DMS53 treated with DMSO at 0.1 percent for 48 hours (cell line): ENCODE measurements at regions not wholly inside any gene's neighbourhood (a gene's known extent, or its start where the extent isn't known, plus 50 kb on each side); places are given as distances from the start of the nearest gene placed in this dataset.

Experiments
- DNase-seq: peaks from one replicate; lab custom pipeline; 2025; ENCODE audit not compliant: unreplicated experiment; lab: John Stamatoyannopoulos, UW

GRCh38 chr7:124515106-124515830, 250.3 kb downstream of the GPR37 start:
- no peak for DNase-seq

DNA sequence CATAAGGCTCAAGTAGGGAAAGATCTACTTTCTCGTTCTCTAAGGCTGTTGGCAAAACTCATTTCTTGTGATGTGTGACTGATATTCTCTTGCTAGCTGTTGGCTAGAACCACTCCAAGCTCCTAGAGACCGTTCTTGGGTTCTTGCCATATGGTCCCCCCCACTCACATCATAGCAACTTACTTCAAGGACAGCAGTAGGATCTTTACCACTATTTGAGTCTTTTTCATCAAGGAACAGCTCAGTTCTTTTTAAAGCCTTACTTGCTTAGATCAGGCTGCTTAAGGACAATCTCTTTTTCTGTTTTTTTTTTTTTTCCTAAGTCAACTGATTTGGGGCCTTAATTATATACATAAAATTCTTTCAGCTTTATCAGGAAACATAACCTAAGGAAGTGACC, 251.1 kb downstream of the GPR37 start:
- DNase-seq: no peak

- peak; percentile 92 for DNase-seq
Observed at GRCh38 chr7:124497176-124497575, 268.4 kb downstream of the GPR37 start.

- DNase-seq: peak; percentile 95
Observed at GRCh38 chr7:124489925-124490324, 275.7 kb downstream of the GPR37 start.

DNA sequence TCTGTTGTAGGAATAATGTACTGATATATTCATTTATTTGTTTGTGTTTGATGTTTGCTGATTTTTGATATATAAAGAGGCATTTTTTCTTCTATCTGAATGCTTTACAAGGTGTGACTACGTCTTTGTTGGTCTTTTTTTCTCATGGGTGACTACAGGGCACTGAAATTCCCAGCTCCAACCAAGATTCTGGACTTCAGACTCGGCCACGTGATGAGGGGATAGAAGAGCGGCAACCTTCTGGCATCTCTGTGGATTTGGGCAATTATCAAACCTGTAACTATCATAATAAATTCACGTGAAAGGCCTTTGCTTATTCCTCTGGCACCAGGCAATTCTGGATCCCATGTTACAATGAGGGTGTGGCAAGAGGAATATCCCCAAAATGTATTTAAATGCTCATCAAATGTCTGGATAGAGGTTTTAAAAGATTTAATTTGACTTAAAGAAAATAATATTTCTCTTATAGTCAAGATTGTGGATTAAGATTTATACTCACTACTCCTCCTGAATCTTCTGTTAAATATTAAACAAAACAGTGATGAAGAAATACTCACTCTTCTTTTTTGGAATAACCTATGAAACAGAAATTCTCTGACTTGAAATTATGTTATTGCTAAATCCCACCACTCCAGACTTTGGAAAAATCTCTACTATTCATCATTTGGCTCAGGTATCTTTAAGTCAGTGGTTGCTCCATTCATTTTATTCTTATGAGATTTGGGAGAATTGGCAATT, 276.3 kb downstream of the GPR37 start:
- peak; percentile 53 for DNase-seq

DNA sequence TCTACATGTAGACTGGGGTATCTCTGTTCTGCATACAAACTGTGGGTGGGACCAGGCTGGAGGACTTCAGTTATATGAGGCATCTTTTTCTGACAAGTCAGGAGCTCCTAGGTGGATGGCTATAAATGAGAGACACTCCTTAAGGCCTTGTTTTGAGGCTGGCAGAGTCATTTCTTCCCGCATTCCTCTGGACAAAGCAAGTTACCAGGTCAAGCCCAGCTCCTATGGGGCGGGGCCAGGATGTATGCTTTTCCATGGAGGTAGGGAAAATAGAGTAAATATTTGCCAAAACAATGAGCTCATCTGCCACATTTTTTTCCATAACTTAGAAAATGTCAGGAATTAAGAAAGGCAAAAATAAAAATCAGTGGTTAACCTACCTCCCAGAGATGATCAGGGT, 283.4 kb downstream of the GPR37 start:
- no peak for DNase-seq

GRCh38 chr7:124480821-124481290, 284.7 kb downstream of the GPR37 start:
- DNase-seq: no peak

DNA sequence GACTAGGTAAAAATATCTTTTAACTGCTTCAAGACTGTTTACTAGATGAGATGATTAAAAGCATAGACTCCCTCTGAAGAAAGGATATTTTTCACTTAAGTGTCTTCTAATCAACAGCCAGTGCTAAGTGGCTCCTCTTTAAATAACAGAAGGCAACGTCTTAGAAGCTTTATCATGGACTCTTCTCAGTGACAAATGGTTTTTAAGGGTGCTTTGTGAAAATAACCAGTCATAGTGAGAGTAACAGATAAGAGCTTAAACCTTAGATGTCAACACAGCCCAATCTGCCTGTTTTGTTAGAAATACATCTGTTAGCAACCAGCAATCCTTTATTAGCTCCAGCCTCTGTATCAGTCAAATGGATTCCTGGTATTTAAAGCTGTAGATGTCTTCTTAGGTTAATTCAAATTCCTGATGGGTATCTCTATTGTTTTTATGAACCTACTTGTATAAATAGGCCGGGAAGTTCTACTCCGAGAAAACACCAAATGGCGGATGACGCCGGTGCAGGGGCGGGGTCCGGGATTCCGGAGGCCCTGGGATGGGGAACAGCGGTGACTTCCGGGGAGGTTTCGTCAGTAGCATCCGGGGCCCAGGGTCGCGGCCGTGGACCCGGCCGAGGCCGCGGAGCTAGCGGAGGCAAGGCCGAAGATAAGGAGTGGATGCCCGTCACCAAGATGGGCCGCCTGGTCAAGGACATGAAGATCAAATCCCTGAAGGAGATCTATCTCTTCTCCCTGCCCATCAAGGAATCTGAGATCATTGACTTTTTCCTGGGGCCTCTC, 285.4 kb downstream of the GPR37 start:
- DNase-seq: no peak

- no peak for DNase-seq
Observed at GRCh38 chr7:124462249-124462648, 303.3 kb downstream of the GPR37 start.

DNA sequence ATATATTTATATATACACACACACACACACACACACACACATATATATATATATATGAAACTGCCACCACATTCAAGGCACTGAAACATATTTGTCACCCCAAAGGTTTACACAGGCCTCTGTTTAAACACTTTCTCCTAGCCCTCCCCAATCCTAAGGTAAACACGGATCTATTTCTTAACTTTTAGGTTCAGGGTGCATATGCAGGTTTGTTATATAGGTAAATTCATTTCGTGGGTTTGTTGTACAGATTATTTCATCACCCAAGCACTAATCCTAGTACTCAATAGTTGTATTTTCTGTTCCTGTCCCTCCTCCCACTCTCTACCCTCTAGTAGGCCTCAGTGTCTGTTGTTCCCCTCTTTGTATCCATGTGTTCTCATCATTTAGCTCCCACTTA, 305.0 kb downstream of the GPR37 start:
- peak; percentile 20 for DNase-seq

GRCh38 chr7:124460056-124460450, 305.5 kb downstream of the GPR37 start:
- no peak for DNase-seq

- no peak for DNase-seq
Observed at GRCh38 chr7:124459101-124460055, 306.2 kb downstream of the GPR37 start.

DNA sequence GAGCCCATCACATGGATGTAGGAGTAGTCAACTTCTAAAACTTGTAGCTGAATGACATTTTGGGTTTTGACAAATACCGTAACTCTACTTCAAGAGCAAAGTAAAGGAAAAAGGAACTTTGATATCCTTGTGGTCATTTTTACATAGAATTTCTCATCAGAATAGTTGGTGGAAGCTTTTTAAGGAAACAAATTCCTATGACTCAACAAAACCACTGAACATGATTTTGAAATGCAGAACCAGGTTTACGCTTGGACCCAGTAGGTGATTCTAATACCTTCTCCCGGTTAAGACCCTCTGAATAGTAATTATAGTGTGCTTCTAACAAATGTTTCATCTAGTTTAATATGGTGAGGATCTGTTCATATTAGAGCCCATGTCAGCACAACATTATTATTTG, 307.8 kb downstream of the GPR37 start:
- DNase-seq: no peak

DNA sequence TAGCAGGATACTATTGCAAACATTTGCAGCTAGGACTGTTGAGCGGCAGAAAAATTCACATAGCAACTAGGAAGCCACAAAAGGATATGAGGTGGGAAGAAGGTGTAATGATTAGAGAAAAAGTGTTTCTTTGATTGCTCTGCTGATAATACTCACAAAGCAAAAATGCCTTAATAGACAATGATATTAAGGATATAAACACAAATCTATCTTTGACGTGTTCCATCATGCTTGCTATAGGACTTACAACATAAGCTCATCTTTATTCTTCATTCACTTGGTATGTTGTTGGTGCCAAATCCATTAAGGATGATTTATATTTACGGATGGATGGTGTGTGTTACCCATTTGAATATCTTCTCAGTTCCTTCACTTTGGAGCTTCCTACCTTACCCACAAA, 309.3 kb downstream of the GPR37 start:
- DNase-seq: no peak

DNA sequence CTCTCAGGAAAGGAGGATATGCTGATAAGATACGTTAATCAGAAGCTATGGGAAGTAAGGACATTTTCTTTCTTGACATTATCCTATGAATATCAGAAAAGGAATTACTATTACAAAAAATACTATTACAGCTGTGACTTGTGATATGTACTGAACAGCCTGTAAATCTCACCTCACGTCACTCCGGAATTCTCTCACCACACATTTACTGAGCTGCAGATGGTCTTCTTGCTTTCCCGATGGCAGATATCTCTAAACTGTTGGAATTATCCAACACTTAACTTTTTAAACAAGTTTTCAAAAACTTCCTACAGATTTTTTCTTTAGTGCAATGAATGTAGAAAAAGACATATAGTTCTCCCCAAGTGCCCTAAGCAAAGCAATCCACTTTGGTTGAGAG, 313.4 kb downstream of the GPR37 start:
- DNase-seq: no peak

- no peak for DNase-seq
Observed at GRCh38 chr7:124449896-124450295, 315.7 kb downstream of the GPR37 start.

DNA sequence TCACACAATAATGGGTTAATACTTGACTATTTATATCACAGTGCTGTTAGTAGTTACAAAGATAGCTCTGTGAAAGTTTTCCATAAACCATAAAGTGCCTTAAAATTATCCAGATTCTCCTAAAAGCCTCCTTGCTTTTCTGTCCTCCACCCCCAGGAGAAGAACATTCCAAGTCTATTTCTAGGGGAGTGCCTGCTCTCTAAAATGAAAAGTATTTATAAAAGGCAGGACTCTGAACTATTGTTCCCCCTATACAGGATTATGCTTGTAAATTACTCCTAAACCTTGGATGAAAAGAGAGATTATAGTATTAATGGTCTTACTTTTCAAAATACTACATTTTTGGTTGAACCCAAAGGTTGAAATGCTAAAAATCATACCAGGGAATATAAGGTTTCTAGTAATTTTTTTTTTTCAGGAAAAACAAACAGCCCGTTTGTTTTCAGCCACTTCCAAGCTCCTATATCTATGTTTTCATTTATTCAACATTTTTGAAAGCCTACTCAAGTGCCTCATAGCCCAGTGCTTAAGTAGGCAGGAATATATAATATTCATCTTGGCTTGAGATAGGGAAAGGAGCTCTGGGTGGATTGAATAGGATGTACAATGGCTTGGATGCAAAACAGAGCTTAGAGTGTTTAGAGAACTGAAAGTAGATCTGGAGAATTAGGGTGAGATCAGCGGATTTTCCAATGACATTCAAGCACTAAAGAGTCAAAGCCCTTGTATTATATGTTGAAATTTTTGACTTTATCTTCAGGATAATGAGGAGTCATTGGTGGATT, 320.7 kb downstream of the GPR37 start:
- DNase-seq: no peak

- no peak for DNase-seq
Observed at GRCh38 chr7:124443762-124444161, 321.8 kb downstream of the GPR37 start.

DNA sequence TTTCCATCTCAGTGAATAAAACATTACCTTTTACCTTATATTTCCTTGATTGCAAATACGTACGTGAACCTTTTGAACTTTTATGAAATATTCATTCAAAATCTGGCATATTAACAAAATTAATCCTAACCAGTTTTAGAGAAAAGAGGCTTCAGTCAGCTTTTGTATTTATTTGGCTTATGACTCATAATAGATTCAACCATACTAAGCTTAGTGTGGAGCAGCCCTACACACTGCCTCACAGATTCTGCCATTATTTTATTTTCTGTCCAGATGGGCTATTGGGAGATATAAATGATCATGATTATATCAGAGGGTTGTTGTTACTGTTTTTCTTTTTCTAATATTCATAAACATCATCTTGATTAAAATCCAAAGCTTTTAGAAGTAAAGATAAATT, 325.5 kb downstream of the GPR37 start:
- DNase-seq: peak; percentile 17
